Head of caudate nucleus (tissue), 42 donors: ENCODE measurements at regions not wholly inside any gene's neighbourhood (a gene's known extent, or its start where the extent isn't known, plus 50 kb on each side); places are given as distances from the start of the nearest gene placed in this dataset.

Source experiments
- DNase-seq, 42 donors: peaks; one replicate each; pipeline versions ENCODE4 v3.0.0 to v3.0.0-alpha.2; 2020 to 2021; ENCODE audit warnings: mixed read lengths in 7 of 42
- intact Hi-C: fragments of 100-400 bp; cut with DNase I; formaldehyde crosslinking; loops from one replicate; pipeline ENCODE4 v1.15.0; 2022

DNA sequence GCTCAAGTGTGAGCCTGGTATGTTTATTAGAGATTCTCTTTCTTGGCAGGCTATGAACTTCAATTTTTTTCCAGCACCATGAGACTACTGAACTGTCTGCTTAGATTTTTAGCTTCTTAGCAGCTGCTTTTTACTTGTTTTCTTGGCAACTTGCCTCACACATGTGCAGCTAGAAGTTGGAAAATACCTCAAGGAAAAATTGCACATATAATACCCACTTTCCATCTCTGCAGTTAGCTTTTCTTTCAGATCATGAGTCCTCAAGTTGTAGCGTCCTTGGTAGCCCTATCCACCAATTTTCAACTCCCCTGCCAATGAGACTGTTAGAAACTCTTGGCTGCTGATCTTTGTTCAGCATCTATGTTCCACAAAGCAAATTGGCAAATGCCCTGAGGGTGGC lies 302.1 kb downstream of the HRH4 start:
- DNase-seq, result no peak
- intact Hi-C loops, result no loop called here

DNA sequence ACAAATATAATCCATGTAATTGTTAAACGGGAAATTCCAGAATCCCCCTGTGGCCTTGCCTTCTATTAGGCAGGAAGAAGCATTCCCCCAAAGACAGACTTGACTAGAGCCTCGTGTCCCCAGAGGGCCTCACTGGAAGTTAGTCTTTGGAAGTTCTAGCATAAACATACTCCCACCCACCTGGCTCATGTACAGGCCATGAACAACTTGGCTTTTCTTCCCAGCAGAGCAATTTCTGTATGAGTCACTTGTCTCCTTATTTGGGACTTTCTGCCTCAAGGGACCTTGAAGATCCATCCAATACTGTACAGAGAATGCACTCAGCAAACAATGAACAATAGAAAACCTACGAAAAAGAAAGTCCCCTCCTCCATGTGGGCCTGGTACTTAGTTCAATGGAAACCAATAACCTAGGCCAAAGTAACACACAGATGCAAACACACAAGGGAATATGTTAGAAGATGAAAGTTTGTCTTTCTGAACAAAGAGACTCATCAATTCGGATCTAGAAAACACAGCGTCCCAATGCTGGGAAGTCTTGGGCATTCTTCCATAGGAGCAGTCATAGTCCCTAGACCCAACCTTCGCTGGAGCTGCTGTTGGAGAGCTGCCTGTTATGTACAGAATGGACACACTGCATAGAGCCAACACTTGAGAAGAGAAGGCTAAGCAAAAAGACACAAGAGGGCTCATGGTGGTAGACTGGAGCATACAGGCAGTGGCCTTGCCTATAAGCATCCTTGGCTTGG lies 303.5 kb downstream of the HRH4 start:
- DNase-seq, result no peak
- intact Hi-C loops, result no loop called here

DNA sequence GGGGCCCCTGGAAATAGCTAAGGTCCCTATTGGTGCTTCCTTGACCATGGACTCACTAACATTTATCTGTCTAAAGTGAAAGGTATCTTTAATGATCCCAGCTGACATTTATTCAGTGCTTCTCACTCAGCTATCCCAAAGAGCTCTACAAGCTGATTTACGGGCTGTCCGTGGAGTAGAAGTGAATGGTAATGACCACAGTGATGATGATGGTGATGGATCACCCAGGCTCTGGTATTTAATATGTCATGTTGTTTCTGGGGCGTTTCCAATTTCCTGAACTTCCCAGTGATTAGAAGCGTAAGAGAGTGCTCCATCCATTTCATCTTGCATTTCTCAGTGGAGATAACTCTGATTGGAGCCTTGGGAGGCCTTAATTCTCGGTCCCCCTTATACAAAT lies 304.3 kb downstream of the HRH4 start:
- intact Hi-C loops, result no loop called here
- DNase-seq, result no peak

DNA sequence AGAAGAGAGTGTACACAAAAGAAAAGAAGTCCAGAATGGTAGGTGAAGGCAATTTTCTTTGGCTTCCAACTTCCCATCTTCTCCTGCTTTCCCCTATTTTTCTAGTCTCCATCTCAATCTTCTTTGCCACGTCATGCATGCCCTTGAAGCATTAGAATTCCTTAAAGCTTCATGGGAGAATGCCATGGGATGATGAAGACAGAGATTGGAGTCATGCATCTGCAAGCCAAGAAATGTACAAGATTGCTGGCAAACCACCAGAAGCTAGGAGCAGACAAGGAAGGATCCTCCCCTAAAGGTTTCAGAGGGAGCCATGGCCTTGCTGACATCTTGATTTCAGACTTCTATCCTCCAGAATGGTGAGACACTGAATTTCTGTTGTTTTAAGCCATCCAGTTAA lies 305.9 kb downstream of the HRH4 start:
- no peak for DNase-seq
- intact Hi-C loops, result no loop called here

DNA sequence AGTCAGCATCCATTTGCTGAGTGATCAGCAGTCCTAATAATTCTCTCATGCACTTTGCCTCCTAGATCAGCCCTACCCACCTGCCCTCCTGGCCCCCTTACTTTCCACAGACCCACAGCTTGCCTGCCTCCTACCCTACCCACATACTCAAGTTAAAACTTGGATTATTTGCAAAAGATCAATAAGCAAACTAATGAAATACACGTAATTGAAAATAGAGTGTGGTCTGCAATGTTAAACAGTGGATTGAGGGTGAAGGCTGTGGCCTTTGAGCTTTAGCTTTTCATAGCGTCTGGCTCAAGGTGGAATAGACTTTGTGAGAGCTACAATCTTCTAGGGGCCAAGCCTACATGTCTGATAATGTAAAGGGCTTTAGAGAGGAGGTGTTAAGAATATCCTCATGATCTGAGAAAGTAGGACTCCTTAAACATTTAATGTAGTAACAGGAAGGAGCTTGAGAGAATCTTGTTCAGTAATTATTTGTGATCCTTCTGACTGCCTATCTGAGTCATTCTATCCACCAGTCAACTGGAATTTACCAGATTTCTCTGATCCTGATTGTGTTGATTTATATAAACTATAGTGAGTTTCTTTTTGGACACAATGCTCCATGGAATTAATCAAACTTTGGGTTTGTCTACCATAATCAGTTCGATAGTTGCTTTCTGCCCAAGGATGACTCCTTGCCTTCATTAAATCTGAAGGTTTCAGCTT lies 310.0 kb downstream of the HRH4 start:
- intact Hi-C loops, result no loop called here
- DNase-seq, result no peak

DNA sequence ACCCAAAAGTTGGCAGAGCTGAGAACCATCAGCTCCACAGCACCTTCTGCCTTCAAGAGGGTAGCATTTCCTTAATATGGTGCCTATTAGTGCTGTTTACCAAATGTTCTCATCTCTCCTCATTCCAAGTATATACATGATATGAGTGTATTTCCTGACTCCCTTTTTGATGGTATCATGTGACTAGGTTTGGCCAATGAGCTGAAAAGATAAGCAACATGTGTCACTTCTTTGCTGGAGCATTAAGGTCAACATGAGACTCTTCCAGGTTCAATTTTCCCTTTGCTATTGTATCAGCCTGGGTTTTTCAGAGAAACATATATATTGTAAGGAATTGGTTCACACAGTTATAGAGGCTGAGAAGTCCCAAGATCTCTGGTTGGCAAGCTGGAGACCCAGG lies 310.9 kb downstream of the HRH4 start:
- no peak for DNase-seq
- intact Hi-C loops, result no loop called here

DNA sequence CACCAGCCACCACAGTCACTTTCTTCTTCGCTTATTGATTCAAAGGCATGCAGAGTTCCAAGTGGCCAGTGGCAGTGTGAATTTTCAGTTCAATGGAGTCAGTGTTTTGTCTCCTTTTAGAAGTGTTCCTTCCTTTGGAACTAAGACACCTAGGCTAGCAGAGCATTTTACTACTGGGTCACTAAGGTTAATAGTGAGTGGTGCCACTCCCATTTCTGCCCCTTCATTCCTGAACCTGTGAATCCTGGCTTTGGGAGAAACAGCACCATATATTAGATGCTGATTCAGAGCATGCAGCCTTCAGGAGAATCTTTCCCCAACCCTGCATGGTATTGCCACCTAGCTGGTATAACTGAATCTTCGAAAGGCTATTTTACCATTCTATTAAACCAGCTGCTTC lies 312.7 kb downstream of the HRH4 start:
- DNase-seq, result no peak
- intact Hi-C loops, result no loop called here

DNA sequence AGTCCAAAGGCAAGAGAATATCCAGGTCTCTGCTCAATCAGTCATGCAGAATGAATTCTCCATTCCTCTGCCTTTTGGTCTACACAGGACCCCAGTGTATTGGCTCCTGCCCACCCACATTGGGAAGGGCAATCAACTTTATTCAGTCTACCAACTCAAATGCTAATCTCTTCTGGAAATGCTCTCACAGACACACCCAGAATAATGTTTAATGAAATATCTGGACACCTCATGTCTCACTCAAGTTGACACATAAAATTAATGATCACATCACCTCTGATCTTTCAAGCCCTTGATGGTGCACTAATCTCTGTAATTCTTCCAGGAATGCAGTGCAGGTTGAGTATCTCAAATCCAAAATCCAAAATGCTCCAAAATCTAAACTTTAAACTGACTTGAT lies 315.6 kb downstream of the HRH4 start:
- DNase-seq, result no peak
- intact Hi-C loops, result no loop called here

DNA sequence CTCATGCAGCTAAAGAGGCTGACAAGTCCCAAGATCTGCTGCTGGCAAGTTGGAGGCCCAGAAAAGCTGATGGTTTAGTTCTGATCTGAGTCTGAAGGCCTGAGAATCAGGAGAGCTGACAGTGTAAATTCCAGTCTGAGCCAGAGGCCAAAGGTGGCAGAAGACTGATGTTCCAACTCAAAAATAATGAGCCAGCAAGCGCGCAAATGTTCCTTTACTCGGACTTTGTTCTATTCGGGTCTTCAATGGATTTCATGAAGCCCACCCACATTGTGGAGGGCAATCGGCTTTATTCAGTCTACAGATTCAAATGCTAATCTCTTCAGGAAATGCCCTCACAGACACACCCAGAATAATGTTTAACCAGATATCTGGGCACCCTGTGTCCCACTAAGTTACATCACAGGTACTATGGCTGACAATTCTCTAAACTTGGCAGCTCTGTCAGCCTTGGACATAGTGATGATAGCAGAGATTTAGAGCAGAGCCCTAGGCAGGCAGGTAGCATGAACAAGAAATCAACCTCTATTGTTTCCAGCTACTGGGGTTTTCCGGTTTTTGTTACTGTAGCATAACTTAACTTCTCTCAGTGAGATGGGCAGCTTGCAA lies 318.5 kb downstream of the HRH4 start:
- DNase-seq, result no peak
- intact Hi-C loops, result no loop called here

DNA sequence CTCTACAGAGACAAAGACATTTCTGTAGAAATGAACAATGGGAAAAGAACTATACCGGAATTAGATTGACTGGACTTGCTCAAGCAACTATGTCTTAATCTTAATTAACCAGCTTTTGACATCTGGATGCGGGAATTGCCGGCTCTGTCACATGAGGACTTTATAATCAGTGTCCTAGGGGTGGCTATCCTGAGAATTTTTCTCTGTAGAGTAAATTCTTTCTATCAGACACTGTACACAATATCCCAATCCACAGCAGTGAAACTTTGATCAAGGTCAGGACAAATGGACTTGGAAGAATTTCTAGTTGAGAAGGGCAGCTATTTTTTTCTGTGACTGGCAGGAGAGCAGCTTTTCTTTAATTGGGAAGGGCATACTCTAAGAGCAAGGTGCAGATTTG lies 322.1 kb downstream of the HRH4 start:
- no peak for DNase-seq
- intact Hi-C loops, result no loop called here

DNA sequence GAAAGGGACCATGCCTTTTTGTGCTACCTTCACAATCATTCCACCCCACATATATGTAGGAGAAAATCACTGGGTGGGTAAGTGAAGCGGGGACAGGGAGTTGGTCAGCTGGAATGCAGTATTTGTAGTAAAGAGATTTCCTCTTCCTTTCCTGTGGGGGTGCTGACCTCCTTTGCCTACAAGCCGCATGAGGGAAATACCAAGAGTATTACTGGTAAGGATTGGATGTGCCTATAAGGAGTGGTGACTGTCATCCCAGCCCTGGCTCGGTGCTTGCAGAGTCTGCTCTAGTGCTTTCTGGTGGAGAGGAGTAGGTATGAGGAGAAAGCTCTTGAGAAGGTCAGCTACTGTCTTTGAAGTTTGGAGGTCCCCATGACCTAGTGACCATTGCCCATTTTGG lies 324.6 kb downstream of the HRH4 start:
- intact Hi-C loops, result no loop called here
- no peak for DNase-seq

DNA sequence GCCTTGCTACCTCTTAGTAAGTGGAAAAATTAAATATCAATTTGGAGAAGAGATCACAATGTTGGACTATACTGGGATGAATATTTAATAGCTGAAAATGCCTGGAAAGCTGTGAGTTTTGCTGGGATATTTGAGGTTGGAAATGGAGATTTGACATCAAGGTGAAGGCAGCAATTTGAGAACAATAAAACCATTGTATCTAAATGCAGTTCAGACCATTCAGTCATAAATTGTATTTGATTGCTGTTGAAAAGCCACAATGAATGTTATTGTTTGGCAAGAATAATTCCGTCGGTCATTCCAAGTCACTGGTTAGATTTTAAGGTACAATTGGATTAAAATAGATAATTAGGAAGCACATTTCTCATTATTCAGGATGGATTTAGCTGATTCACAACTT lies 325.6 kb downstream of the HRH4 start:
- no peak for DNase-seq
- intact Hi-C loops, result no loop called here

DNA sequence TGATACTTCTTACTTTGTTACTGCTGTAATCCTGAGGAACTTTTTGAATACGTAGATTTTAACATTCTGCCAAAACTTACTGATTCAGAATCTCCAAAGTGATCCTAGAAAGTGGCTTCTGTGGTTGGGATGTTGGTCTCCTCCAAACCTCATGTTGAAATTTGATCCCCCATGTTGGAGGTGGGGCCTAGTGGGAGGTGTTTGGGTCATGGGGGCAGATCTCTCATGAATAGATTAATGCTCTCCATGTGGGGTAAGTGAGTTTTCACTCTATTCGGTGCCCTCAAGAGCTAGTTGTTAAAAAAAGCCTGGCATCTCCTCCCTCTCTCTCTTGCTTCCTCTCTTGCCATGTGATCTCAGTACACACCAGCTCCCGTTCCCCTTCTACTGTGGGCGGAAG lies 329.9 kb downstream of the HRH4 start:
- no peak for DNase-seq
- intact Hi-C loops, result no loop called here

DNA sequence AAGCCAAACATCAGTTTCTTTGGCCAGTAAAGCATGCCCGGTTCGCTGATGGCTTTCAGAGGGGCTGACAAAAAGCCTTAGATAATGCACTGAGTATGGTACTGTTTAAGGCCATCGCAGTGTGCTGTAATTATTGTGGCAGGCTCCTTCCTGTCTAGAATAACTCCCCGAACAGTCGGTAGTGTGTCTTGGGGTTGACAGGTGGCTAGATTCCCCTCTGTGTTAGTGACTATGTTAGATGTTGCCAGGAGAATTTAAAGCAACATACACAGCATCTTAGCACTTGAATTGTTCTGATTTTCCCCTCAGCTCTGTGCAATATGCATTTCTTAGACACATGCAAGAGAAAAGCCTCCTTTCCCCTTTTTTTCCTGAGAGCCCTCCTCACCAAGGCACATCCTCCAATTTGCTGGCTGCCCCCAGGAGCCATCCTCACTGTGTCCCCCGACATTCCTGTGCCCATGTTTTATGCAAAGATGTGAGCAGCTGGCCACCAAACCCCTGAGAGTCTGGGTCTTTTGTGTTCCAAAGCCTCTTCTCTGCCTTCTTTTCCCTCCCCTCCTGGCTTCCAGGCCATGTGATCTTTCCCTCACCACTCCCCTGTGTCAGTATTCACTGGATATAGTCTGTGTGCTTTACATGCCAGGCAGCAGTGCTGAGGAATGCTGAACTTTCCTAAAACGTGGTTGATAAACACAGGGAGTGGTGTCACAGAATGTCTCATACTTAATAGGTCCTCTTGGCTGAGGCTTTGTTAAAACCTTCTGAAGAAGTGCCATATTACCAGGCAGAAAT lies 331.5 kb downstream of the HRH4 start:
- no peak for DNase-seq
- intact Hi-C loops, result no loop called here

DNA sequence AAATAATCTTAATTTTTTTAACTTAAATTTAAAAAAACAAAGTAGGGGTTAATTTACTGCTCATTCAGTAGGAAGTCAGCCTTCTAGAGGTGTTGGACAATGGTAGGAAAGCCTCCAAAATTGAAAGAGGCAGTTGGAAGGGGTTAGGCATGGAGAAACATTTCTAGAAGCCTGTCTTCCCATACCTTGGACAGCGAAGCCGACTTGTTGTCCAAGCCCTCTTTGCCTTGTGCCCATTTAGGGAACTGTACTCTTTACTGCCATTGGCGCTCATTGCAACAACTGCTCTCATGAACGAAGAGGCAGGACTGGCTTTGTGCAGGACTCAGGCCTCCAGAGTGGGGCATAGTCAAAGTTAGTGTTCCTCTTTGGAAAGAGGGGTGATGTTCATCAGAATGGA lies 333.3 kb downstream of the HRH4 start:
- intact Hi-C loops, result no loop called here
- DNase-seq, result no peak

DNA sequence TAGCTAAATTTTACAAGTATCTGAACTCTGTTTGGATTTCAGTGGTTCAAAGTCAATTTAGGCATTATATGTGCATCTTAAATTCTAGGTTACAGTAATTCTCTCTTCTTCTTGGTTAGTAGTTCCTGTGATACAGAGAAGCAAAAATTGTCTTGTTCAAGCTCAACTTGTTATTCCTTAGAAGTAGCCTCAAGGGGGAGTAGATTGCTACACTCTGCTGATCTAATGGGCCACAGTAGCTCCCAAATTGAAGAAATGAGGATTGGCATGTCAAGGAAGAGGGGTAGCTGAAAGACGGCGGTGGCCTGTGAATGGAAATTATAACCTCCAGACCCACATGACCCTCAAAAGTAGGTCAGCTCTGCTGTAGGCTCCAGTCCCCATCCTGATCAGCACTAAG lies 334.7 kb downstream of the HRH4 start:
- intact Hi-C loops, result no loop called here

DNA sequence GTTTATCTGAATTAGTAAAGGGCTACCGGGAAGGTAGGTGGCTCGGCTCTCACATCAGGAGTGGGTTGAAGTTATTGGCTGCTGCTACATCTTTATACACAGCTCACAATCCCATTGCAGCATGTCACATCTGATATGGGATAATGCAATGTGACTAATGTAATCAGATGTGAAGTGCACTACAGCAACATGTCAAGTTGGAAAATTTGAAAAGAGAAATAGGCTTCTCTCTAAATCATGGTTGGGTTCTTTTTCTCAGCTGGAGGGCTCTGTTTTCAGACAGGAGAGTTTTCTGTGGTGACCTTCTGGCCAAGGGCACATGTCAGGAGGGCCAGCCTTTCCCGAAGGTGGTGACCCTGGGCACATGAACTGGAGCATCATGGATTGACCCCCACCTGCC lies 337.5 kb downstream of the HRH4 start:
- DNase-seq, result no peak
- intact Hi-C loops, result no loop called here

More for the DNA sequence above, 334.7 kb downstream of the HRH4 start:
- DNase-seq, result no peak

DNA sequence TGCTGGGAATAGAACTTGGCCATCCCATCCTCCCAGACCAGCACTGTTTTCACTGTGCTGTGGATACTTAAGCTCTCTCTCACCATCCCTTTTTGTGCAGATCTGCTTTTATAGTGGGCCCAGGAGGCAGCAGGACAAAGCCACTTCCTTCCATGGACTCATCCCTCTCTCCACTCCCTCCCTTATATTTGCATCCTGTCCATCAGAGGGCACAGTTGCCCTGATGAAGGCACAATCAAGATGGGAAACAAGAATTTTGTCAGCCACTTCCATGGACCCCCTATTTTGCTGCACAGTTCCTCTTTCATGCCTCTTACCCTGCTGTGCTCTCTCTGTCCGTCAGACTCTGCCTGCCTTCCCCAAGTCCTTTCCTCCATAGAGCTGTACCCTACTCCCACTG lies 338.7 kb downstream of the HRH4 start:
- intact Hi-C loops, result no loop called here
- no peak for DNase-seq

DNA sequence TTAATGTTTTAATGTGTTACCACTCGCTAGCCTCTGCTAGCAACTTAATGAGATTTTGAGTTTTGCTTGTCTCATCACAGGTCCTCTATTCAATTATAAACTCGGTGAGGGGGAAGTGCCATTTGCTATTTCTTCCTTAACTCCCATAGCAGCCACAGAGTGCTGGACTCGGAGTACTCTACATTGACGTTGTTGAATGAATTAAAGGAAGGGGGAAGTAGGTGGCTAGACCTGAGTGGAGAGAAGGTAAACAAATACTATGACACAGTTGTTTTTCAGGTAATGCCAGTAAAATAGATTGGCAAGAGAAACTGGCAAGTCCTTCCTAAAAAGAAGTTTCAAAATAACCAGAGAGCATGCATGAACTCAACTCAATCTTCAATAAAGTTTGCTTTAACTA lies 339.3 kb downstream of the HRH4 start:
- intact Hi-C loops, result no loop called here
- DNase-seq, result no peak

DNA sequence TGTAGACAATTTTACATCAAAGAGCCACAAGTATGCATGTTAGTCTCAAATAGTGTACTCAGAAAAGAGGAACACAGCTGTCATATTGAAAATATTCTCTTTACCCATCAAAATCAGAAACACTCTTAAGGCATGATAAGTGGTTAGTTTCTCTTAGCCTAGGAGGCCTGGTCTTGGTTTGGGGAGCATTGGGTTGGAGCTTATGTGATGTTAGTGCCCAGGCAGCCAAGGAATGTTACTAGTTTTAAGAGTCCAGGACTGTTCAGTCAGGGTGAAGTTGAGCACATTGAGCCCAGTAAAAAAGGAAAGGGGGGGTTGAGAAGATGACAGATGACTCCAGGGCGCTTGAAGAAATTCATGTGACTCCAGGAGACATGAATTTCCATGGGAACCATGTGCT lies 340.6 kb downstream of the HRH4 start:
- no peak for DNase-seq
- intact Hi-C loops, result no loop called here
